Smooth muscle cell (in vitro differentiated cells): ENCODE measurements at regions not wholly inside any gene's neighbourhood (a gene's known extent, or its start where the extent isn't known, plus 50 kb on each side); places are given as distances from the start of the nearest gene placed in this dataset.

Experiments
- DNase-seq: peaks from one replicate; lab custom pipeline; 2025; ENCODE audit not compliant: unreplicated experiment; lab: John Stamatoyannopoulos, UW
- H2AFZ ChIP-seq: fragments of 200-600 bp; sonication (generic); 2 replicates; pipeline ENCODE4 v1.6.0; 2016; ENCODE audit warnings: antibody characterized with exemption, low read depth, mild to moderate bottlenecking
- H3F3A ChIP-seq: fragments of 200-600 bp; sonication (generic); 2 replicates; pipeline ENCODE4 v1.6.0; 2017; ENCODE audit warnings: antibody characterized with exemption, low read depth
- H3K27ac ChIP-seq: fragments of 200-600 bp; sonication (generic); 2 replicates; pipeline ENCODE4 v1.5.1; 2016; ENCODE audit warnings: low read depth, mild to moderate bottlenecking
- H3K27me3 ChIP-seq: fragments of 200-600 bp; sonication (generic); 2 replicates; pipeline ENCODE4 v1.6.1; 2016; ENCODE audit warnings: low read depth, mild to moderate bottlenecking
- H3K36me3 ChIP-seq: fragments of 200-600 bp; sonication (generic); 2 replicates; pipeline ENCODE4 v1.5.1; 2016; ENCODE audit warnings: low read depth
- H3K4me1 ChIP-seq: fragments of 200-600 bp; sonication (generic); 2 replicates; pipeline ENCODE4 v1.5.1; 2016; ENCODE audit warnings: low read depth
- H3K4me2 ChIP-seq: fragments of 200-600 bp; sonication (generic); 2 replicates; pipeline ENCODE4 v1.6.0; 2016; ENCODE audit warnings: mild to moderate bottlenecking
- H3K4me3 ChIP-seq: fragments of 200-600 bp; sonication (generic); 2 replicates; pipeline ENCODE4 v1.5.1; 2016; ENCODE audit warnings: mild to moderate bottlenecking
- H3K79me2 ChIP-seq: fragments of 200-600 bp; sonication (generic); 2 replicates; pipeline ENCODE4 v1.6.0; 2016; ENCODE audit warnings: low read depth, mild to moderate bottlenecking
- H3K9ac ChIP-seq: fragments of 200-600 bp; sonication (generic); 2 replicates; pipeline ENCODE4 v1.6.0; 2016; ENCODE audit warnings: low read depth
- H3K9me3 ChIP-seq: fragments of 200-600 bp; sonication (generic); replicated peaks from 2 replicates; pipeline ENCODE4 v1.5.1; 2016; ENCODE audit warnings: low read depth
- H4K20me1 ChIP-seq: fragments of 200-600 bp; sonication (generic); 2 replicates; pipeline ENCODE4 v1.6.0; 2016; ENCODE audit warnings: low read depth
- CTCF ChIP-seq: fragments of 200-600 bp; sonication (generic); IDR thresholded peaks from 2 replicates; pipeline ENCODE4 v1.5.1; 2017; ENCODE audit warnings: borderline replicate concordance, mild to moderate bottlenecking, antibody characterized with exemption; ENCODE audit not compliant: insufficient read depth, poor library complexity, severe bottlenecking
- WGBS: methylation state at CpG from one replicate; pipeline ENCODE4 v1.1.7; 2016; ENCODE audit warnings: low lambda C conversion rate; 5-methylcytosine and 5-hydroxymethylcytosine counted together

- no peak for DNase-seq
Observed at GRCh38 chr6:94501516-94501915, 1075.8 kb upstream of the MANEA start.

GRCh38 chr6:94498099-94498498, 1078.7 kb upstream of the EPHA7 start:
- no peak overlapping the region for H3K27ac ChIP-seq
- no peak for DNase-seq
- no peak for TF ChIP-seq CTCF

More at GRCh38 chr6:94501516-94501915, 1075.8 kb upstream of the MANEA start:
- 6% methylated on average over 2 of the region's 2 CpGs for WGBS
- Histone ChIP-seq H4K20me1 (no peaks in the 10 kb centered on the region), H3K9ac (peak overlapping the region; percentile 57), H3K36me3 (no peaks in the 10 kb centered on the region), H3F3A (no peaks in the 10 kb centered on the region), H3K27me3 (no peaks in the 10 kb centered on the region), H3K4me3 (no peak overlapping the region), H3K79me2 (no peaks in the 10 kb centered on the region), H3K27ac (peak overlapping the region; percentile 95), H3K4me2 (peak overlapping the region; percentile 64), H2AFZ (peak overlapping the region; percentile 56), H3K4me1 (peaks cover 17% of the 10 kb centered on the region), H3K9me3 (no peaks in the 10 kb centered on the region)
- no peak for TF ChIP-seq CTCF

DNA sequence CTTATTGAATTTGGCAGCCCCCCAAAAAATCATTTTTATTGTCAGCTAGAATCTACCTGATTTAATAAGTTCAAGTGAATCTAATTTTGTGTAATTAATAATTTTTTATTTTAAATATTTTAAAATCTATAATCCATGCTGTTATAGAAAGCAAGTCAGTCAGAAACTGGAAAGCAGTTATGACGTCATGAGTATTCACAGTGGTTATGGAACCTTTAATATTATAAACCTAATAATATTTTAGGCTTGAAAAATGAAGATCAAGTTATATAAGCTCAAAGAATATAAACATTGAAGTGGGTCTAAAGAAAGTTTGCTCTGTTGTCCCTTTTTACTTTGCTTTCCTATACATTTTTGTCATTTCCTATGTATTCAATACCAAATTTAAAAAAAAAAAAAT, 1075.1 kb upstream of the EPHA7 start:
- Histone ChIP-seq H3K4me3 (no peak overlapping the region), H4K20me1 (no peaks in the 10 kb centered on the region), H3K4me1 (no peaks in the 10 kb centered on the region), H3K27ac (no peak overlapping the region), H3K27me3 (no peaks in the 10 kb centered on the region), H3K79me2 (no peaks in the 10 kb centered on the region), H3K9ac (no peak overlapping the region), H3F3A (no peaks in the 10 kb centered on the region), H3K36me3 (no peaks in the 10 kb centered on the region), H2AFZ (no peak overlapping the region), H3K4me2 (no peak overlapping the region), H3K9me3 (no peaks in the 10 kb centered on the region)
- 95% methylated on average over 1 of the region's 1 CpG for WGBS
- DNase-seq: no peak
- TF ChIP-seq CTCF: no peak

More at GRCh38 chr6:94498099-94498498, 1078.7 kb upstream of the EPHA7 start:
- Histone ChIP-seq H2AFZ (peak overlapping the region; percentile 8), H3K4me1 (peaks cover 17% of the 10 kb centered on the region), H3K9me3 (no peaks in the 10 kb centered on the region), H3K27me3 (no peaks in the 10 kb centered on the region), H3F3A (no peaks in the 10 kb centered on the region), H3K4me2 (no peak overlapping the region), H3K4me3 (no peak overlapping the region), H4K20me1 (no peaks in the 10 kb centered on the region), H3K36me3 (no peaks in the 10 kb centered on the region), H3K79me2 (no peaks in the 10 kb centered on the region), H3K9ac (no peak overlapping the region)

DNA sequence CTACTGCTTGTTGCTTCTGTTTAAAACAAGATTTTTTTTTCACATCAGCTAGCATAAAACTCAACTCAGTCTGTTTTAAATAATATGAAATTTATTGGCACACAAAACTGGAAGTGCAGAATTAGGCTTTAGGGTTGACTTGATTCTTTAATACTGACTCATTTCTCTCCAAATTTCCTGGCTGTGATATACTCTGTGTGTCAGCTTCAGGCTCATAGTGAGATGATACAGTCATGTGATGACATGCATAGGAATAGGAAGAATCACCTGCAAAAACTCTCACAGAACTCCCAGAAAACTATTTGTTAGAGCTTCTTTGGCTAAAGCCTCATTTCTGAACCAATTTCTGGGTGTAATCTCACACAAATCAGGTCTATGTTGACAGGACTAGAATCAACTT, 1068.0 kb upstream of the EPHA7 start:
- H3K27me3 ChIP-seq: no peaks in the 10 kb centered on the region
- no peak overlapping the region for H3K9ac ChIP-seq
- H3K4me3 ChIP-seq: no peak overlapping the region
- no peaks in the 10 kb centered on the region for H3F3A ChIP-seq
- no peaks in the 10 kb centered on the region for H4K20me1 ChIP-seq
- H3K27ac ChIP-seq: no peak overlapping the region
- DNase-seq: no peak
- no peak overlapping the region for H3K4me2 ChIP-seq
- no peak for TF ChIP-seq CTCF
- H3K4me1 ChIP-seq: no peaks in the 10 kb centered on the region
- peak overlapping the region; percentile 25 for H2AFZ ChIP-seq
- H3K36me3 ChIP-seq: no peaks in the 10 kb centered on the region
- H3K79me2 ChIP-seq: no peaks in the 10 kb centered on the region
- no peaks in the 10 kb centered on the region for H3K9me3 ChIP-seq
